Tibial nerve (tissue), 4 donors: ENCODE measurements at regions not wholly inside any gene's neighbourhood (a gene's known extent, or its start where the extent isn't known, plus 50 kb on each side); places are given as distances from the start of the nearest gene placed in this dataset.

Source experiments
- EP300 ChIP-seq, 2 donors: sonication (generic); formaldehyde crosslinking; IDR thresholded peaks; one replicate each; pipeline ENCODE4 v1.6.1; 2017; ENCODE audit warnings: antibody characterized with exemption in 2 of 2, mild to moderate bottlenecking in 1 of 2
- POLR2A ChIP-seq, 2 donors: fragments of 450-650 bp; IDR thresholded peaks; one replicate each; pipeline ENCODE4 v1.6.1; 2017; ENCODE audit warnings: antibody characterized with exemption in 2 of 2, mild to moderate bottlenecking in 2 of 2, moderate library complexity in 2 of 2
- TF ChIP-seq, protein P1 (sequence below), 5 experiments: fragments of 200-600 bp in 3 of 5; fragments of 450-650 bp in 2 of 5; sonication (generic) in 3 of 5; IDR thresholded peaks; one replicate each; pipeline ENCODE4 v1.5.1; 2016 to 2019; ENCODE audit warnings: antibody characterized with exemption in 5 of 5, mild to moderate bottlenecking in 3 of 5, moderate library complexity in 2 of 5

DNA sequence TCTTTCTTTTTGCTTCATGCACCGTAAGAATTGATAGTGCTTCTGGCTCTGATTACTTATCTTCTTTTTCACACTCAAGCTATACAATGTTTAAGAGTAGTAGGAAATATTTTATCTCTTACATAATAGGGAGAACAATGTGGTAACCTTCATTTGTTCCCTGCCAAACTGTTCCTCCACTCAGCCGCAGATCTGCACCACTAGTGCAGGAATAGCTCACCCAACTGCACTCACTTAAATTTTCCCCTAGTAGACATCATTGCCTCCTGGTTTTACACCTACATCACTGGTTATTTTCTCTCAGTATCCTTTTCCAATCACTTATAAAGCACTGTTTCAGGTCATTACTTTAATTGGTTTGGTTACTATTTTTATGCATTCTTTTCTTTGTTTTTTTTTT is 283.5 kb upstream of the ZNF804A start:
- TF ChIP-seq POLR2A (IDR thresholded peaks at IDR 0.05) (no peak), EP300 (IDR thresholded peaks at IDR 0.05) (no peak)
- TF ChIP-seq, protein P1, sequence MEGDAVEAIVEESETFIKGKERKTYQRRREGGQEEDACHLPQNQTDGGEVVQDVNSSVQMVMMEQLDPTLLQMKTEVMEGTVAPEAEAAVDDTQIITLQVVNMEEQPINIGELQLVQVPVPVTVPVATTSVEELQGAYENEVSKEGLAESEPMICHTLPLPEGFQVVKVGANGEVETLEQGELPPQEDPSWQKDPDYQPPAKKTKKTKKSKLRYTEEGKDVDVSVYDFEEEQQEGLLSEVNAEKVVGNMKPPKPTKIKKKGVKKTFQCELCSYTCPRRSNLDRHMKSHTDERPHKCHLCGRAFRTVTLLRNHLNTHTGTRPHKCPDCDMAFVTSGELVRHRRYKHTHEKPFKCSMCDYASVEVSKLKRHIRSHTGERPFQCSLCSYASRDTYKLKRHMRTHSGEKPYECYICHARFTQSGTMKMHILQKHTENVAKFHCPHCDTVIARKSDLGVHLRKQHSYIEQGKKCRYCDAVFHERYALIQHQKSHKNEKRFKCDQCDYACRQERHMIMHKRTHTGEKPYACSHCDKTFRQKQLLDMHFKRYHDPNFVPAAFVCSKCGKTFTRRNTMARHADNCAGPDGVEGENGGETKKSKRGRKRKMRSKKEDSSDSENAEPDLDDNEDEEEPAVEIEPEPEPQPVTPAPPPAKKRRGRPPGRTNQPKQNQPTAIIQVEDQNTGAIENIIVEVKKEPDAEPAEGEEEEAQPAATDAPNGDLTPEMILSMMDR (IDR thresholded peaks at IDR 0.05), result no peak
